H9 (cell line): ENCODE measurements at regions not wholly inside any gene's neighbourhood (a gene's known extent, or its start where the extent isn't known, plus 50 kb on each side); places are given as distances from the start of the nearest gene placed in this dataset.

Source experiments
- DNase-seq: peaks from one replicate; pipeline ENCODE4 v3.0.0-alpha.2; 2017
- H2AFZ ChIP-seq: one replicate; pipeline ENCODE4 v1.6.1; 2013; ENCODE audit warnings: mild to moderate bottlenecking, low read length, control low read depth, moderate library complexity
- H2AK5ac ChIP-seq: 2 replicates; pipeline ENCODE4 v1.6.1; 2013; ENCODE audit warnings: low read length, control low read depth, mixed read lengths; ENCODE audit not compliant: insufficient read length
- H2BK120ac ChIP-seq: one replicate; pipeline ENCODE4 v1.6.1; 2013; ENCODE audit warnings: low read depth, mild to moderate bottlenecking, low read length, control low read depth, inconsistent platforms; ENCODE audit not compliant: poor library complexity, severe bottlenecking
- H2BK12ac ChIP-seq: 2 replicates; pipeline ENCODE4 v1.6.1; 2013; ENCODE audit warnings: low read length, control low read depth, mixed read lengths, low read depth; ENCODE audit not compliant: insufficient read length
- H2BK15ac ChIP-seq: 2 replicates; pipeline ENCODE4 v1.6.1; 2013; ENCODE audit warnings: low read depth, low read length, control low read depth
- H2BK20ac ChIP-seq: one replicate; pipeline ENCODE4 v1.6.1; 2013; ENCODE audit warnings: low read depth, mild to moderate bottlenecking, low read length, control low read depth, inconsistent platforms; ENCODE audit not compliant: poor library complexity, severe bottlenecking
- H2BK5ac ChIP-seq: 2 replicates; pipeline ENCODE4 v1.6.1; 2013; ENCODE audit warnings: low read length, control low read depth, mixed read lengths; ENCODE audit not compliant: insufficient read length
- H3K14ac ChIP-seq: 2 replicates; pipeline ENCODE4 v1.6.1; 2013; ENCODE audit warnings: low read length, control low read depth; ENCODE audit not compliant: insufficient read depth
- H3K18ac ChIP-seq: 2 replicates; pipeline ENCODE4 v1.6.1; 2013; ENCODE audit warnings: low read depth, mild to moderate bottlenecking, mixed read lengths, low read length, control low read depth; ENCODE audit not compliant: insufficient read length
- H3K23ac ChIP-seq: 2 replicates; pipeline ENCODE4 v1.6.1; 2013; ENCODE audit warnings: low read length, control low read depth, mixed read lengths, low read depth; ENCODE audit not compliant: insufficient read length
- H3K23me2 ChIP-seq: 2 replicates; pipeline ENCODE4 v1.6.1; 2013; ENCODE audit warnings: low read depth, mild to moderate bottlenecking, mixed read lengths, low read length, control low read depth; ENCODE audit not compliant: insufficient read length, poor library complexity, severe bottlenecking
- H3K27ac ChIP-seq: 2 replicates; pipeline ENCODE4 v1.5.1; 2013; ENCODE audit warnings: low read length, control low read depth, mixed read lengths, low read depth; ENCODE audit not compliant: insufficient read length
- H3K27me3 ChIP-seq: 2 replicates; pipeline ENCODE4 v1.6.1; 2013; ENCODE audit warnings: low read length, control low read depth, inconsistent platforms; ENCODE audit not compliant: insufficient read depth
- H3K4ac ChIP-seq: 2 replicates; pipeline ENCODE4 v1.6.1; 2013; ENCODE audit warnings: low read depth, mild to moderate bottlenecking, control low read depth, inconsistent platforms, low read length, moderate library complexity
- H3K4me1 ChIP-seq: 2 replicates; pipeline ENCODE4 v1.6.1; 2013; ENCODE audit warnings: low read length, control low read depth, inconsistent platforms; ENCODE audit not compliant: insufficient read depth
- H3K4me2 ChIP-seq: 2 replicates; pipeline ENCODE4 v1.6.1; 2013; ENCODE audit warnings: low read length, control low read depth, mixed read lengths; ENCODE audit not compliant: insufficient read length, insufficient read depth
- H3K56ac ChIP-seq: 2 replicates; pipeline ENCODE4 v1.6.1; 2013; ENCODE audit warnings: low read depth, mild to moderate bottlenecking, mixed read lengths, low read length, control low read depth; ENCODE audit not compliant: insufficient read length
- H3K79me1 ChIP-seq: 2 replicates; pipeline ENCODE4 v1.6.1; 2013; ENCODE audit warnings: low read depth, mild to moderate bottlenecking, moderate library complexity, low read length, control low read depth, inconsistent platforms; ENCODE audit not compliant: insufficient read depth, poor library complexity, severe bottlenecking
- H3K79me2 ChIP-seq: 2 replicates; pipeline ENCODE4 v1.6.1; 2013; ENCODE audit warnings: low read length, control low read depth, inconsistent platforms; ENCODE audit not compliant: insufficient read depth
- H3K9ac ChIP-seq: 2 replicates; pipeline ENCODE4 v1.6.1; 2013; ENCODE audit warnings: low read length, control low read depth, mixed read lengths; ENCODE audit not compliant: insufficient read length; ENCODE audit errors: extremely low read depth
- H3K9me3 ChIP-seq: one replicate; pipeline ENCODE4 v1.6.1; 2013; ENCODE audit warnings: low read depth, low read length, inconsistent platforms; ENCODE audit not compliant: control insufficient read depth
- H3T11ph ChIP-seq: one replicate; pipeline ENCODE4 v1.6.1; 2013; ENCODE audit warnings: mild to moderate bottlenecking, low read length, control low read depth, inconsistent platforms
- H4K20me1 ChIP-seq: one replicate; pipeline ENCODE4 v1.6.1; 2013; ENCODE audit not compliant: control insufficient read depth, insufficient read length, insufficient read depth
- H4K5ac ChIP-seq: 2 replicates; pipeline ENCODE4 v1.6.1; 2013; ENCODE audit warnings: low read depth, mild to moderate bottlenecking, mixed read lengths, low read length, control low read depth; ENCODE audit not compliant: insufficient read length
- H4K8ac ChIP-seq: replicated peaks from 2 replicates; pipeline ENCODE4 v1.6.1; 2013; ENCODE audit warnings: low read length, control low read depth, mixed read lengths, low read depth; ENCODE audit not compliant: insufficient read length
- H4K91ac ChIP-seq: 2 replicates; pipeline ENCODE4 v1.6.1; 2013; ENCODE audit warnings: low read depth, mild to moderate bottlenecking, moderate library complexity, mixed read lengths, low read length, control low read depth; ENCODE audit not compliant: insufficient read length
- H3K27ac Mint-ChIP-seq, 3 experiments: 2 replicates in 2 of 3; 3 replicates in 1 of 3; pipeline ENCODE4 v1.8.0; 2020 to 2021; ENCODE audit warnings: mixed read lengths in 3 of 3, mild to moderate bottlenecking in 1 of 3, moderate library complexity in 1 of 3
- H3K27me3 Mint-ChIP-seq: 2 replicates; pipeline ENCODE4 v1.8.0; 2021; ENCODE audit warnings: low read depth, mild to moderate bottlenecking, moderate library complexity, mixed read lengths
- H3K36me3 Mint-ChIP-seq, 3 experiments: 2 replicates in 2 of 3; 3 replicates in 1 of 3; pipeline ENCODE4 v1.8.0; 2020 to 2021; ENCODE audit warnings: low read depth in 3 of 3, mixed read lengths in 3 of 3; ENCODE audit not compliant: insufficient read depth in 1 of 3
- H3K4me1 Mint-ChIP-seq, 2 experiments: 2 replicates each; pipeline ENCODE4 v1.8.0; 2020; ENCODE audit warnings: mixed read lengths in 2 of 2
- H3K4me3 Mint-ChIP-seq, 2 experiments: 2 replicates in 1 of 2; 3 replicates in 1 of 2; pipeline ENCODE4 v1.8.0; 2020 to 2021; ENCODE audit warnings: mild to moderate bottlenecking in 2 of 2, mixed read lengths in 2 of 2, moderate library complexity in 1 of 2
- H3K9me3 Mint-ChIP-seq, 2 experiments: 2 replicates in 1 of 2; 3 replicates in 1 of 2; pipeline ENCODE4 v1.8.0; 2020; ENCODE audit warnings: mild to moderate bottlenecking in 2 of 2, mixed read lengths in 2 of 2, moderate library complexity in 1 of 2
- CTCF ChIP-seq: fragments of 200-600 bp; sonication (generic); conservative IDR thresholded peaks from 3 replicates; pipeline ENCODE4 v1.8.0; 2021; ENCODE audit warnings: antibody characterized with exemption, mild to moderate bottlenecking
- WGBS: extraction: QIAGEN DNeasy Blood & Tissue Kit; methylation state at CpG from one replicate; pipeline ENCODE4 v1.1.7; 2013; ENCODE audit warnings: missing lambda C conversion rate, low lambda C conversion rate, mixed read lengths; ENCODE audit not compliant: insufficient read length; ENCODE audit errors: extremely low coverage; 5-methylcytosine and 5-hydroxymethylcytosine counted together

GRCh38 chr20:60501048-60501447 is 542.8 kb downstream of the CDH26 start:
- Histone ChIP-seq H2BK5ac (no peak overlapping the region), H3K23me2 (no peaks in the 10 kb centered on the region)
- 100% methylated on average over 2 of the region's 2 CpGs for WGBS

More at GRCh38 chr20:60501048-60501447, 542.8 kb downstream of the CDH26 start:
- Histone ChIP-seq H3K27me3 (no peaks in the 10 kb centered on the region), H3K4ac (no peak overlapping the region), H4K5ac (no peak overlapping the region), H3K4me2 (no peak overlapping the region), H2BK120ac (no peak overlapping the region), H3K9ac (no peak overlapping the region), H3K23ac (no peak overlapping the region), H4K91ac (no peak overlapping the region), H2BK15ac (no peak overlapping the region), H3T11ph (no peak overlapping the region), H2BK20ac (no peak overlapping the region), H3K56ac (no peak overlapping the region), H2AFZ (no peak overlapping the region), H3K4me1 (no peaks in the 10 kb centered on the region; the same call in 1 of the 2 replicates), H3K27ac (no peak overlapping the region), H2AK5ac (no peak overlapping the region), H4K20me1 (no peaks in the 10 kb centered on the region), H4K8ac (no peak overlapping the region), H3K14ac (no peak overlapping the region), H3K18ac (no peak overlapping the region), H3K79me1 (no peaks in the 10 kb centered on the region), H2BK12ac (no peak overlapping the region), H3K79me2 (no peaks in the 10 kb centered on the region), H3K9me3 (no peaks in the 10 kb centered on the region)
- DNase-seq: no peak
- Mint-ChIP-seq H3K27ac (no peak overlapping the region), H3K4me1 (peaks cover 6 to 7% of the 10 kb centered on the region in 2 experiments; a peak in 3 of 4 replicates), H3K27me3 (peaks cover 1% of the 10 kb centered on the region), H3K36me3 (no peaks in the 10 kb centered on the region; a peak in 1 of 7 replicates), H3K9me3 (no peaks in the 10 kb centered on the region), H3K4me3 (no peak overlapping the region)
- no peak for TF ChIP-seq CTCF
